ENCODE measurements at regions not wholly inside any gene's neighbourhood (a gene's known extent, or its start where the extent isn't known, plus 50 kb on each side); places are given as distances from the start of the nearest gene placed in this dataset.
A peak's percentile ranks its signal among the peaks of the same experiment; 100 is the strongest.
"Not testable (repeated sequence)": the region's sequence is repeated elsewhere in the genome, so short reads cannot be mapped to it uniquely, and the experiment has no call there.

GRCh38 chr12:4159851-4160250, 113.7 kb upstream of the CCND2 start:
- ATAC-seq: no peak
- Mint-ChIP-seq H3K4me3 (no peak overlapping the region), H3K36me3 (ENCODE audit: low read depth) (peaks cover 2% of the 10 kb centered on the region), H3K27ac (peak overlapping the region; percentile 8), H3K27me3 (no peaks in the 10 kb centered on the region), H3K4me1 (peaks cover 14% of the 10 kb centered on the region)
- no peaks in the 10 kb centered on the region for H3K9me3 ChIP-seq (ENCODE audit: control insufficient read depth, low read length, poor library complexity, severe bottlenecking)
- DNase-seq: no peak

- no peaks in the 10 kb centered on the region for H3K27me3 Mint-ChIP-seq
- H3K36me3 Mint-ChIP-seq (ENCODE audit: low read depth): no peaks in the 10 kb centered on the region
- no peak for ATAC-seq
- no peaks in the 10 kb centered on the region for H3K9me3 ChIP-seq (ENCODE audit: control insufficient read depth, low read length, poor library complexity, severe bottlenecking)
- H3K4me1 Mint-ChIP-seq: peaks cover 23% of the 10 kb centered on the region
- no peak overlapping the region for H3K27ac Mint-ChIP-seq
- H3K4me3 Mint-ChIP-seq: no peak overlapping the region
- DNase-seq: no peak
These were observed 115.3 kb upstream of the CCND2 start for GRCh38 chr12:4158306-4158705.

GRCh38 chr12:4157122-4157521, 116.4 kb upstream of the CCND2 start:
- no peak overlapping the region for H3K4me3 Mint-ChIP-seq

GRCh38 chr12:4156317-4156716, 117.2 kb upstream of the CCND2 start:
- DNase-seq: no peak
- H3K9me3 ChIP-seq (ENCODE audit: control insufficient read depth, low read length, poor library complexity, severe bottlenecking): no peaks in the 10 kb centered on the region
- peaks cover 40% of the 10 kb centered on the region for H3K4me1 Mint-ChIP-seq
- H3K36me3 Mint-ChIP-seq (ENCODE audit: low read depth): no peaks in the 10 kb centered on the region
- no peak overlapping the region for H3K4me3 Mint-ChIP-seq
- no peaks in the 10 kb centered on the region for H3K27me3 Mint-ChIP-seq
- ATAC-seq: no peak
- H3K27ac Mint-ChIP-seq: no peak overlapping the region

More at GRCh38 chr12:4157122-4157521, 116.4 kb upstream of the CCND2 start:
- Mint-ChIP-seq H3K27ac (no peak overlapping the region), H3K27me3 (no peaks in the 10 kb centered on the region), H3K36me3 (ENCODE audit: low read depth) (no peaks in the 10 kb centered on the region), H3K4me1 (peaks cover 34% of the 10 kb centered on the region)
- H3K9me3 ChIP-seq (ENCODE audit: control insufficient read depth, low read length, poor library complexity, severe bottlenecking): no peaks in the 10 kb centered on the region
- DNase-seq (no peak), ATAC-seq (no peak)

- Mint-ChIP-seq H3K4me1 (peaks cover 35% of the 10 kb centered on the region), H3K27me3 (no peaks in the 10 kb centered on the region), H3K36me3 (ENCODE audit: low read depth) (no peaks in the 10 kb centered on the region), H3K4me3 (no peak overlapping the region), H3K27ac (peak overlapping the region; percentile 95)
- no peaks in the 10 kb centered on the region for H3K9me3 ChIP-seq (ENCODE audit: control insufficient read depth, low read length, poor library complexity, severe bottlenecking)
- DNase-seq (no peak), ATAC-seq (no peak)
These were observed 118.8 kb upstream of the CCND2 start for GRCh38 chr12:4154672-4155225.

GRCh38 chr12:4153343-4153892, 120.1 kb upstream of the CCND2 start:
- no peaks in the 10 kb centered on the region for H3K27me3 Mint-ChIP-seq
- peak overlapping the region; percentile 95 for H3K27ac Mint-ChIP-seq
- peak; percentile 73 for ATAC-seq
- no peaks in the 10 kb centered on the region for H3K9me3 ChIP-seq (ENCODE audit: control insufficient read depth, low read length, poor library complexity, severe bottlenecking)
- no peaks in the 10 kb centered on the region for H3K36me3 Mint-ChIP-seq (ENCODE audit: low read depth)
- H3K4me1 Mint-ChIP-seq: peaks cover 40% of the 10 kb centered on the region
- DNase-seq: peak; percentile 21 to 22 (median 22)
- peak overlapping the region; percentile 65 for H3K4me3 Mint-ChIP-seq

- H3K4me1 Mint-ChIP-seq: peaks cover 47% of the 10 kb centered on the region
- H3K27me3 Mint-ChIP-seq: no peaks in the 10 kb centered on the region
- DNase-seq (no peak), ATAC-seq (peak; percentile 65)
- peak overlapping the region; percentile 95 for H3K27ac Mint-ChIP-seq
- H3K36me3 Mint-ChIP-seq (ENCODE audit: low read depth): no peaks in the 10 kb centered on the region
- no peaks in the 10 kb centered on the region for H3K9me3 ChIP-seq (ENCODE audit: control insufficient read depth, low read length, poor library complexity, severe bottlenecking)
- peak overlapping the region; percentile 55 for H3K4me3 Mint-ChIP-seq
These were observed 121.3 kb upstream of the CCND2 start for GRCh38 chr12:4152145-4152795.

GRCh38 chr12:4151362-4152121, 122.0 kb upstream of the CCND2 start:
- Mint-ChIP-seq H3K27ac (peak overlapping the region; percentile 95), H3K4me1 (peaks cover 52% of the 10 kb centered on the region), H3K36me3 (ENCODE audit: low read depth) (no peaks in the 10 kb centered on the region), H3K4me3 (no peak overlapping the region), H3K27me3 (no peaks in the 10 kb centered on the region)
- DNase-seq: no peak
- no peak for ATAC-seq
- H3K9me3 ChIP-seq (ENCODE audit: control insufficient read depth, low read length, poor library complexity, severe bottlenecking): no peaks in the 10 kb centered on the region

GRCh38 chr12:4150355-4150754, 123.2 kb upstream of the CCND2 start:
- not testable (repeated sequence) for H3K36me3 Mint-ChIP-seq (ENCODE audit: low read depth); H3K9me3 ChIP-seq (ENCODE audit: control insufficient read depth, low read length, poor library complexity, severe bottlenecking); H3K4me3 Mint-ChIP-seq; DNase-seq; ATAC-seq; H3K27me3 Mint-ChIP-seq
- peaks cover 61% of the 10 kb centered on the region for H3K4me1 Mint-ChIP-seq
- peak overlapping the region; percentile 53 for H3K27ac Mint-ChIP-seq

- ATAC-seq: peak; percentile 77
These were observed 125.0 kb upstream of the CCND2 start for GRCh38 chr12:4148418-4149056.

GRCh38 chr12:4147031-4147481, 126.5 kb upstream of the CCND2 start:
- Mint-ChIP-seq H3K4me1 (peaks cover 49% of the 10 kb centered on the region), H3K36me3 (ENCODE audit: low read depth) (no peaks in the 10 kb centered on the region), H3K4me3 (no peak overlapping the region), H3K27me3 (no peaks in the 10 kb centered on the region), H3K27ac (peak overlapping the region; percentile 95)
- H3K9me3 ChIP-seq (ENCODE audit: control insufficient read depth, low read length, poor library complexity, severe bottlenecking): no peaks in the 10 kb centered on the region
- ATAC-seq (no peak), DNase-seq (no peak)

More at GRCh38 chr12:4148418-4149056, 125.0 kb upstream of the CCND2 start:
- Mint-ChIP-seq H3K36me3 (ENCODE audit: low read depth) (no peaks in the 10 kb centered on the region), H3K4me3 (no peak overlapping the region), H3K27ac (peak overlapping the region; percentile 95), H3K27me3 (no peaks in the 10 kb centered on the region), H3K4me1 (peaks cover 56% of the 10 kb centered on the region)
- DNase-seq: peak; percentile 23 to 57 (median 50)
- no peaks in the 10 kb centered on the region for H3K9me3 ChIP-seq (ENCODE audit: control insufficient read depth, low read length, poor library complexity, severe bottlenecking)

- no peak for DNase-seq
- Mint-ChIP-seq H3K4me3 (no peak overlapping the region), H3K36me3 (ENCODE audit: low read depth) (no peaks in the 10 kb centered on the region), H3K27ac (peak overlapping the region; percentile 95), H3K4me1 (peaks cover 42% of the 10 kb centered on the region), H3K27me3 (no peaks in the 10 kb centered on the region)
- no peaks in the 10 kb centered on the region for H3K9me3 ChIP-seq (ENCODE audit: control insufficient read depth, low read length, poor library complexity, severe bottlenecking)
- peak; percentile 28 for ATAC-seq
These were observed 127.3 kb upstream of the CCND2 start for GRCh38 chr12:4145990-4146859.

Data from T-helper 17 cell (primary cell).